ENCODE measurements at regions not wholly inside any gene's neighbourhood (a gene's known extent, or its start where the extent isn't known, plus 50 kb on each side); places are given as distances from the start of the nearest gene placed in this dataset.

- Histone ChIP-seq H3K36me3 (ENCODE audit: low read depth) (no peaks in the 10 kb centered on the region), H3K4me1 (ENCODE audit: insufficient read depth) (no peaks in the 10 kb centered on the region), H3K27me3 (replicated peaks; ENCODE audit: insufficient read depth) (no peaks in the 10 kb centered on the region), H3K27ac (no peak overlapping the region), H3K4me2 (ENCODE audit: unreplicated experiment) (no peak overlapping the region), H3K9ac (no peak overlapping the region), H3K79me2 (ENCODE audit: insufficient read depth) (no peaks in the 10 kb centered on the region), H3F3A (ENCODE audit: insufficient read depth) (no peaks in the 10 kb centered on the region), H3K9me3 (ENCODE audit: low read depth) (no peaks in the 10 kb centered on the region), H3K9me2 (ENCODE audit: insufficient read depth) (no peaks in the 10 kb centered on the region), H4K20me1 (ENCODE audit: insufficient read depth) (no peaks in the 10 kb centered on the region), H3K4me3 (no peak overlapping the region), H2AFZ (no peak overlapping the region)
- in situ Hi-C loops (cut with MboI) = no loop called here
- TF ChIP-seq EZH2 (IDR thresholded peaks at IDR 0.05; ENCODE audit: insufficient read depth, poor library complexity, severe bottlenecking) (no peak), EZH2phosphoT487 (IDR thresholded peaks at IDR 0.05; ENCODE audit: insufficient read depth, low read depth) (no peak)
- DNase-seq = no peak
- 18 to 23% methylated on average over 3 of the region's 3 CpGs for WGBS, 2 experiments (ENCODE audit: low coverage in 1 of 2, low lambda C conversion rate in 2 of 2, missing lambda C conversion rate in 2 of 2)
Observed at GRCh38 chr22:34481090-34481489, 560.8 kb upstream of the LARGE1 start.

GRCh38 chr22:34486381-34486780 is 566.1 kb upstream of the LARGE1 start:
- TF ChIP-seq EZH2 (IDR thresholded peaks at IDR 0.05; ENCODE audit: insufficient read depth, poor library complexity, severe bottlenecking) (no peak), EZH2phosphoT487 (IDR thresholded peaks at IDR 0.05; ENCODE audit: insufficient read depth, low read depth) (no peak)
- Histone ChIP-seq H3K27me3 (replicated peaks; ENCODE audit: insufficient read depth) (no peaks in the 10 kb centered on the region), H3K4me2 (ENCODE audit: unreplicated experiment) (no peak overlapping the region), H2AFZ (no peak overlapping the region), H3K27ac (no peak overlapping the region), H3K4me3 (no peak overlapping the region), H3K9ac (no peak overlapping the region), H3K9me2 (ENCODE audit: insufficient read depth) (no peaks in the 10 kb centered on the region), H3F3A (ENCODE audit: insufficient read depth) (no peaks in the 10 kb centered on the region), H3K79me2 (ENCODE audit: insufficient read depth) (no peaks in the 10 kb centered on the region), H3K4me1 (ENCODE audit: insufficient read depth) (no peaks in the 10 kb centered on the region), H3K9me3 (ENCODE audit: low read depth) (no peaks in the 10 kb centered on the region), H3K36me3 (ENCODE audit: low read depth) (no peaks in the 10 kb centered on the region), H4K20me1 (ENCODE audit: insufficient read depth) (no peaks in the 10 kb centered on the region)
- in situ Hi-C loops (cut with MboI) = no loop called here
- DNase-seq = no peak
- 0 to 11% methylated on average over 1 of the region's 1 CpG for WGBS, 2 experiments (ENCODE audit: low coverage in 1 of 2, low lambda C conversion rate in 2 of 2, missing lambda C conversion rate in 2 of 2)

GRCh38 chr22:34489861-34490260 is 569.6 kb upstream of the LARGE1 start:
- Histone ChIP-seq H3K9ac (no peak overlapping the region), H3K4me3 (no peak overlapping the region), H3K36me3 (ENCODE audit: low read depth) (no peaks in the 10 kb centered on the region), H3K9me3 (ENCODE audit: low read depth) (peaks cover 4% of the 10 kb centered on the region), H3K27me3 (replicated peaks; ENCODE audit: insufficient read depth) (no peaks in the 10 kb centered on the region), H2AFZ (no peak overlapping the region), H3K79me2 (ENCODE audit: insufficient read depth) (no peaks in the 10 kb centered on the region), H3K9me2 (ENCODE audit: insufficient read depth) (no peaks in the 10 kb centered on the region), H3K4me1 (ENCODE audit: insufficient read depth) (no peaks in the 10 kb centered on the region), H3K4me2 (ENCODE audit: unreplicated experiment) (no peak overlapping the region), H4K20me1 (ENCODE audit: insufficient read depth) (no peaks in the 10 kb centered on the region), H3K27ac (no peak overlapping the region), H3F3A (ENCODE audit: insufficient read depth) (no peaks in the 10 kb centered on the region)
- TF ChIP-seq EZH2phosphoT487 (IDR thresholded peaks at IDR 0.05; ENCODE audit: insufficient read depth, low read depth) (no peak), EZH2 (IDR thresholded peaks at IDR 0.05; ENCODE audit: insufficient read depth, poor library complexity, severe bottlenecking) (no peak)
- 10 to 16% methylated on average over 4 of the region's 4 CpGs for WGBS, 2 experiments (ENCODE audit: low coverage in 1 of 2, low lambda C conversion rate in 2 of 2, missing lambda C conversion rate in 2 of 2)
- in situ Hi-C loops (cut with MboI) = no loop called here
- no peak for DNase-seq

- TF ChIP-seq EZH2phosphoT487 (IDR thresholded peaks at IDR 0.05; ENCODE audit: insufficient read depth, low read depth) (no peak), EZH2 (IDR thresholded peaks at IDR 0.05; ENCODE audit: insufficient read depth, poor library complexity, severe bottlenecking) (no peak)
- H3K9me2 ChIP-seq (ENCODE audit: insufficient read depth) = no peaks in the 10 kb centered on the region
- H3K9me3 ChIP-seq (ENCODE audit: low read depth) = peaks cover 4% of the 10 kb centered on the region
- no peaks in the 10 kb centered on the region for H3K36me3 ChIP-seq (ENCODE audit: low read depth)
- in situ Hi-C loops (cut with MboI) = no loop called here
- H3K79me2 ChIP-seq (ENCODE audit: insufficient read depth) = no peaks in the 10 kb centered on the region
- H3K4me3 ChIP-seq = no peak overlapping the region
- WGBS, 2 experiments (ENCODE audit: low coverage in 1 of 2, low lambda C conversion rate in 2 of 2, missing lambda C conversion rate in 2 of 2) = 15 to 19% methylated on average over 2 of the region's 2 CpGs
- H3K27ac ChIP-seq = no peak overlapping the region
- H3K9ac ChIP-seq = no peak overlapping the region
- no peaks in the 10 kb centered on the region for H3K27me3 ChIP-seq (replicated peaks; ENCODE audit: insufficient read depth)
- no peaks in the 10 kb centered on the region for H3K4me1 ChIP-seq (ENCODE audit: insufficient read depth)
- H3F3A ChIP-seq (ENCODE audit: insufficient read depth) = no peaks in the 10 kb centered on the region
- no peak overlapping the region for H3K4me2 ChIP-seq (ENCODE audit: unreplicated experiment)
- H2AFZ ChIP-seq = no peak overlapping the region
- no peak for DNase-seq
- H4K20me1 ChIP-seq (ENCODE audit: insufficient read depth) = no peaks in the 10 kb centered on the region
Observed at GRCh38 chr22:34490886-34491285, 570.6 kb upstream of the LARGE1 start.

- Histone ChIP-seq H4K20me1 (ENCODE audit: insufficient read depth) (no peaks in the 10 kb centered on the region), H3K27ac (no peak overlapping the region), H3K4me2 (ENCODE audit: unreplicated experiment) (no peak overlapping the region), H3K4me1 (ENCODE audit: insufficient read depth) (no peaks in the 10 kb centered on the region), H3K27me3 (replicated peaks; ENCODE audit: insufficient read depth) (no peaks in the 10 kb centered on the region), H2AFZ (no peak overlapping the region), H3K9me3 (ENCODE audit: low read depth) (peaks cover 4% of the 10 kb centered on the region), H3K36me3 (ENCODE audit: low read depth) (no peaks in the 10 kb centered on the region), H3K79me2 (ENCODE audit: insufficient read depth) (no peaks in the 10 kb centered on the region), H3K9ac (no peak overlapping the region), H3K4me3 (no peak overlapping the region), H3K9me2 (ENCODE audit: insufficient read depth) (no peaks in the 10 kb centered on the region), H3F3A (ENCODE audit: insufficient read depth) (no peaks in the 10 kb centered on the region)
- in situ Hi-C loops (cut with MboI) = no loop called here
- TF ChIP-seq EZH2 (IDR thresholded peaks at IDR 0.05; ENCODE audit: insufficient read depth, poor library complexity, severe bottlenecking) (no peak), EZH2phosphoT487 (IDR thresholded peaks at IDR 0.05; ENCODE audit: insufficient read depth, low read depth) (no peak)
- no peak for DNase-seq
- 27 to 33% methylated on average over 3 of the region's 3 CpGs for WGBS, 2 experiments (ENCODE audit: low coverage in 1 of 2, low lambda C conversion rate in 2 of 2, missing lambda C conversion rate in 2 of 2)
Observed at GRCh38 chr22:34493486-34493885, 572.5 kb upstream of the ISX start.

All from GM23248 (cell line).